GM19438 (cell line): ENCODE measurements at regions not wholly inside any gene's neighbourhood (a gene's known extent, or its start where the extent isn't known, plus 50 kb on each side); places are given as distances from the start of the nearest gene placed in this dataset.
"Not testable (repeated sequence)": the region's sequence is repeated elsewhere in the genome, so short reads cannot be mapped to it uniquely, and the experiment has no call there.

Experiments
- ATAC-seq: cut with Tn5 transposase; IDR thresholded peaks from one replicate; pipeline ENCODE4 v1.9.1; 2021; ENCODE audit warnings: low read depth; ENCODE audit not compliant: unreplicated experiment

DNA sequence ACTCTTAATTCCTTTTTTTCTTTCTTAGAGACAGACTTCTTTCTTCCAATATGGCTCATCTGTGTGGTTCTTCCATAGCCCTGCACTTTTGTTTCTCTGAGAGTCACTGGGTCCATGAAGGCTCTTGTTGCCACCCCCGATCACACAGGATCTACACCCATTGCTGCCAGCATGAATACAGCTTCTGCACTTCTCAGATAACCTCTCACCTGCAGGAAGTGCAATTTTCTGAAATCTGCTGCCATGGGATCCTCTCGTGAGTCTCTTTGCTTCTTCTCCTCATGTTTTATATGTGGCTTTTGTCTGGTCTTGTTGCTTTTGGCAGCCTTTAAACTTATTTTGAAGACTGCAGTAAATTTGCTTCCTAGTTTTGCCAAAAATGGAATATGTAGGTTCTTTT, 171.2 kb downstream of the TMEM167A start:
- no peak for ATAC-seq

DNA sequence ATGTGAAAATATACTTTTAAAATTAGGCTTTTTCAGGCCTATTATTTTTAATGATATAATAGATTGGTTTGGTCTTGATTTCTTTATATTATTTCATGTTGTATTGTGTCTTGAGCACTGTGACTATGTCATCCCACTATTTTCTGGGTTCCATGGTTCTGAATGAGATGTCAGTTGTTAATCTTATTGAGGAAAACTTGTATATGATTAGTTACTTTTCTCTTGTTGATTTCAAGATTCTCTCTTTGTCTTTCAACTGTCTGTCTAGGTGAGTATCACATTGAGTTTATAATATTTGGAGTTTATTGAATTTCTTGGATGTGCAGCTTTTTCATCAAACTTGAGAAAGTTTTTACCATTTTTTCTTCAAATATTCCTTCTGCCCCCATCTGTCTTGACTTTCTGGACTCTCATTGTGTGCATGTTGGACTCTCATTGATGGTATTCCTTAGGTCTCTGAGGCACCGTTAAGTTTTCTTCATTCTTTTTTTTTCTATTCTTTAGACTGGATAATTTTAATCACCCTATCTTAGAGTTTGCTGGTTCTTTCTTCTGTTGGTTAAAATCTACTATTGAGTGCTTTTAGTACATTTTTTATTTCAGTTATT, 175.8 kb downstream of the TMEM167A start:
- ATAC-seq, result no peak

DNA sequence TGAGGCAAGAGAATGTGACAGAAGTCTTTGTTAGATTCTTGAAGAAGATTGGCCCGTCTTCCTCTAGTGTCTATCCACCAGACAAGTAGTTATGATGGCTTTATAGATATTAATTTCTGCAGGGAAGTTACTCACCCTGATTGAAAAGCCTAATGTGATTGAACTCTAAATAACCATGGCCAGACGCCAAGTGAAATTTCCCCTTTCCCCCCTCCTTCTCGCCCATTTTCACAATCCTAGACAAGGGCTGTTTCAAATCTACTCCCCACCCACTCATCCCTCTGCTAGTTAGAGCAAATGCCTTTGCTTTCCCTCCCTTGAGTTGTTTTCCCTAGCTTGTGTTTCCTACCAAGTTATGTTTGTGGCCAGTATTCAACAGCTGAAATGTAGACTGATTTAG, 182.5 kb downstream of the TMEM167A start:
- no peak for ATAC-seq

DNA sequence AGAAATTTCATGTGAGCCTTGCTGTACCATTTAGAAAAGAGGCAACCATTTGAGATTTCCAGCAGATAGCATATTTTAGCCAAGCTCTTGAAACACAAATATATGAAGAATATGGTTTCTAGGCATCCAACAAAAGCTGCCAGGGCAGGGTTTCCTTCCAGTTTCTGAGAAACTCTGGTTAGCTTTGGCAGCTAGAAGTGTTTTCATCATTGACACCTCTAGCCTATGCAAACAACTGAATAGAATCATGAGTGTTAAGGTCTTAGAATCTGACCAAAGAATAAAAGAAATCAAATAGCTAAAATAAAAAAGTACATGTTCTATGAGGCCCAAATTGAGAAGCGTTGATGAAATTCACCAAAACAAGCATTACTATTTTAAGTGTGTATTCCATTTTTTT, 188.1 kb downstream of the TMEM167A start:
- no peak for ATAC-seq

DNA sequence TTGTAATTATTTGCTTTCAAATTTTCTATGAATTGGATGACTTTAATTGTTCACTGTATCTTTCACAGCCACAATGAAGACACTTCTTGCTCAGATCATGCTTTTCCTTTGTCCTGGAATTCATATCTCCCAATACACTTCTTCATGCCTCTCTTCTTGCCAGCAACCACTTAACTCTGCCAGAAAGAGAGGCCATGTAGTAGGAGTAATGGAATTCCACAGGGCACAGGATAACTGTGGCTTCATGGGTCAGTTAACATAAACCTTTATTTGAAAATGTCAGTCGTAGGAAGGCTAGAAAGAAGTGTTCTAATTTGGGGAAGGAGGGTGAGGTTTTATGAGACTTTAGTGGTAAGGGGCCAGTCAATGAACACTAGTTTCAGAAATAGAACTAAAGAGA, 190.3 kb downstream of the TMEM167A start:
- no peak for ATAC-seq

DNA sequence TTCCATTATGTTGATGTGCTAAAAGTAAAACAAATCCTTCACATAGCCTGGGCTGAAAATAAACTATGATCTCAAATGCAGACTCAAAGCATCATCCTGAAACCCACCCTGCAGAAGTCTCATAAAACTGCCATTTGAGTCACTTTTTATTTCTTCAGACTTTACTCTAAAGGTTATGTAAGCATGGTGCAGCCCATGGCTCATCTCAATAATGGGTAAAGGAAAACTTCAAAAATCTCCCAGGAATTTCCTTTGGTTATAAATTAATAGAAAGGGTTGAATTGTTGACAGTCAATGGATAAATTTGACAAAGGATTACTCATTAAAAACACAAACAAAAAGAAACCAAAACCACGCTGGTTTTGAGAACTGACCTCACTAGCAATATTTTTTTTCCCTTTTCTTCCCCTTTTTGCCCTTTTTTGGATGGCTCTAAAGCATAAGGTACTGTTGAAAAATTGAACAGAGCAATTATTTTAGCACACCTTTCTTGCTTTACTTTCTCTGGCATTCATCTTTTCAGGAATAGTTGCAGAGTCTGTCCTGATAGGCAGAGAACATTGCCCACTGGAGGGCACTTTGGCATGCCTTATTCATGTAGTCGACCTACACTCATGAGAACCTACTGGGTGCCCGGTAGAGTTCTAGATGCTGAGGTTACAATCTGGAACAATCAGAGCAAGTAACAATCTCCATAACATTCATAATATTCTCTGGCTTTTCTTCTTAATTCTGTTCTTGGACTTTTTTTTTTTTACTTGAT, 191.4 kb downstream of the TMEM167A start:
- peak; percentile 45 for ATAC-seq

DNA sequence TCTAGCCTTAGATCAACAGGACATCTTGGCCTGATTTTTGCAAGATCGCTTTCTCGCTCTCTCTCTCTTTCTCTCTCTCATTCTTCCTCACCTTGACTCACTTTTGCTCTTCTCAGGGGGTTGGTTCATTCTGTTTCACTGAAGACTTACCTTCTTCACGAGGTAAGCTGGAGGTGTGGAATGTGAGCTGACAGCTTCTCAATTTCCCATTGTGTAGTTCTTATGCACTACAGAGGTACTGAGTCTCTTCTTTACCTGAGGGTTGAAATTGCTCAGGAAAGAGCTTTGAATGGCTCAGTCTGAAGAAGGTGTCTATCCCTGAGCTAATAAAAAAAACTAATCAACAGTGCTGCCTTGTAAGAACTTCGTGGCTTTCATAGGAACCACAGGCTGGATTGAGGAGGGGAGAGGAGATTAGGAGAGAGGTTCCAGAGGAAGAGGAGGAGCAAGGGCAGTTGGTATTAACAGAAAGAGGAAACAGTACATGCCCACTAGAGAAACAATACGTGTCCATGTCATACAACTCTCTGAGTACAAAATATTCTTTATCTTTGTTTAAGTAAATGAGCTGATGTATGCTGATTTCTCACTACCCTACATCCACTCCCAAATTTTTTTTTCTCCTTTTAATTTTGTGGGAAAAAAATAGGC, 192.2 kb downstream of the TMEM167A start:
- ATAC-seq, result no peak

DNA sequence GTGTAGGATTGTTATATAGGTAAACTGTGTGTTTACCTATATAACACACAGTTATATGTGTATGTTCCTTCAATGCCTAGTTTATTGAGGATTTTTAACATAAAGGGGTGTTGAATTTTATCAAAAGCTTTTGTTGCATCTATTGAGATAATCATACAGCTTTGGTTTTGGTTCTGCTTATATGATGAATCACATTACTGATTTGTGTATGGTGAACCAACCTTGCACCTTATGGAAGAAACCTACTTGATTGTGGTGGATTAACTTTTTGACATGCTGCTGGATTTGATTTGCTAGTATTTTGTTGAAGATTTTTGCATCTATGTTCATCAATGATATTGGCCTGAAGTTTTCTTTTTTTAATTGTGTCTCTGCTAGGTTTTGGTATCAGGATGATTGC, 194.9 kb downstream of the TMEM167A start:
- no peak for ATAC-seq

DNA sequence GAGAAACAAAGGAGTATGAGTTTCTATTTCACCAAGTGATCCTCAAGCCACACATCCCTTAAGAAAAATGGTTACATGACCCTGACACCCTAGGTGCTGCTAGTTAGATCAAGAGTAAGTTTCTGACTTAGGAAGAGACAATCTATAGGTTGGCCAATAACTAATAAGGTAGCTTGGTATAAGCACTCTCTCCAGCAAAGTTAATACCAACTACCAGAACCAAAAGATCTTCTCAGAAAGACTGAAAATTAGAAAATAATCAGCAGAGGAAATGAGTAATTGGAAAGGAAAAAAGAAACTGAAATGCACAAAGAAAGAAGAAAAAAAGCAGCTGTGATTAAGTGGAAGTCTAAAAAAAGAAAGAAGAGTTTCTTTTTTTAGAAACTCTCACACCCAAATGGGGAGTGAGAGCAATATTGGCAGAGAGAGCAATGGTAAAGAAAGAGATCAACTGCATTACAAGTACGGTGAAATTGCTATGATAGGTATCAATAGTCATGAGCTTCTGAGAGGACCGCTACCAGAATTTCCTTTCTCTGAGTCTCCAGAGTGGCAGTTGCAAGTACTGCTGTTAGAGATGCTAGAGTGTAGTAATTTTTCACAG, 195.5 kb downstream of the TMEM167A start:
- peak; percentile 42 for ATAC-seq

DNA sequence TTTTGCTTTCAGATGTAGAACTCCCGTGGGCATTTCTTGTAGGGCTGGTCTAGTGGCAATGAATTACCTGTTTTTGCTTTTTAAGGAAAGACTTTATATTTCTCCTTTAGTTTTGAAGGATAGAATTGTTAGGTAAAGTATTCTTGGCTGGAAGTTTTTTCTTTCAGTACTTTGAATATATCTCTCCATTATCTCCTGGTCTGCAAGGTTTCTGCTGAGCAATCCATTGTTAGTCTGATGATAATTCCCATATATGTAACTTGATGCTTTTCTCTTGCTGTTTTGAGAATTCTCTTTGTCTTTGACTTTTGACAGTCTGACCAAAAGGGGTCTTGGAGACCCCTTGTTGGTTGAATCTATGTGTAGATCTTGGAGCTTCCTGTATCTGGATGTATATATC, 198.1 kb downstream of the TMEM167A start:
- ATAC-seq, result no peak

DNA sequence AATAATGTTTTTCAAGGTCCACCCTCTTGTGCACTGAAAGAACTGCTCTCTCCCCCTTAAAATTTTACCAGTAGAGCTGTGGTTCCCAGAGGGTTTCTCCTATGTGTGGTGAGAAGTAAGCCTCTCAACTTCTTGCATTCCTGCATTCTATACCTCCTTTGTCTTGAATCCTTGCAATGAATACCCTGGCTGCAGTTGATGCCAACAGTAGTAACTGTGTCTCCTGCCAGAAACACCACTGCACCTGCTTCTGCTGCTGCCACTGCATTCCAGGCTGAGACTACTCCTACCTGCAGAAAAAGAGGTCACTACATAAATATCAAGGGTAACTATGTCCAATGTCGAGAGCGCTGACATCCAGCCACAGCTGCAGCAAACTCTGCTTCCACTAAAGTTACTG, 203.7 kb downstream of the TMEM167A start:
- no peak for ATAC-seq

DNA sequence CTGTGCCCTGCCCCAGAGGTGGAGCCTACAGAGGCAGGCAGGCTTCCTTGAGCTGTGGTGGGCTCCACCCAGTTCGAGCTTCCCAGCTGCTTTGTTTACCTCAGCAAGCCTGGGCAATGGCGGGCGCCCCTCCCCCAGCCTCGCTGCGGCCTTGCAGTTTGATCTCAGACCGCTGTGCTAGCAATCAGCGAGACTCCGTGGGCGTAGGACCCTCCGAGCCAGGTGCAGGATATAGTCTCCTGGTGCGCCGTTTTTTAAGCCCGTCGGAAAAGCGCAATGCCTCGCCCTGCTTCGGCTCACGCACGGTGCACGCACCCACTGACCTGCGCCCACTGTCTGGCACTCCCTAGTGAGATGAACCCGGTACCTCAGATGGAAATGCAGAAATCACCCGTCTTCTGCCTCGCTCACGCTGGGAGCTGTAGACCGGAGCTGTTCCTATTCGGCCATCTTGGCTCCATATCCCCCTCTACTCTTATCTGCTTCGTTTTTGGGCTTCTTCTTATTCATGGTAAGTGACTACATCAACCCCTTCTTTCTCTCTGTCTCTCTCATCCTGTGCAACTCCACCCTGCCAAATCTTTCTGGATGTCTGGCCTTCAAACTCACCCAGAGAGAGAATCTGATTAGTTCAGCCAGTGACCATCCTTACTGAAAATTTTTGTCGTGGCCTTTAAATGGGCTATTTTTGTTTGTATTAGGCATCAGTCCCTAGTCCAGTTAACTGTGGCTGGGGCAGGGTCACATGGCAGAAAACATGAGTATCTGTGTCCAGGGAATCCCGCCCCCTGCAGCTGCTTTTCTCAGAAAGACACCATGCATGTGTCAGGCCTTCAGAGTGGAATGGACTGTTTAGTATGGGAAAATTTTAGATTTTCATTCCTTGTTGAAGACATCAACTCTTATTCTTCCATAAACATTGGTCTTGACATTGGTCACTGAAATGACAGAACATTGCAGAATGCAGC, 204.6 kb downstream of the TMEM167A start:
- not testable (repeated sequence) for ATAC-seq

DNA sequence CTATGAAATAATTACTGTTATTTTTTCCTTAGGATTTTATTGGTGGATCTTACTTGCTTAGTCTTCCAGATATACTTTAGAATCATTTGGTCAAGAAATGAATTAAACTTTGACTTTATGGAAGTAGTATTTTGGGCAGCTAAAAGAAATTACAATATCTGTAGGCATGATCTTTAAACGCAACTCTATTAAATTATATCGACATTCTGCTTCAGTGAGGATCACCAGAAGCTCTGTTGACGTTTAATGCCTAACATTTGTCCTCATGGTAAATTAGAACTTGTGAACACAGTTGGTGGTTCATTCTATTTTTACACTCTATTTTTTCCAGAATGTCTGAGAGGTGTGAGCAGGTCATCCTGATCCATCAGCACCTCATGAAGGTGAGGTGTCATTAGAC, 211.6 kb downstream of the TMEM167A start:
- ATAC-seq, result no peak

DNA sequence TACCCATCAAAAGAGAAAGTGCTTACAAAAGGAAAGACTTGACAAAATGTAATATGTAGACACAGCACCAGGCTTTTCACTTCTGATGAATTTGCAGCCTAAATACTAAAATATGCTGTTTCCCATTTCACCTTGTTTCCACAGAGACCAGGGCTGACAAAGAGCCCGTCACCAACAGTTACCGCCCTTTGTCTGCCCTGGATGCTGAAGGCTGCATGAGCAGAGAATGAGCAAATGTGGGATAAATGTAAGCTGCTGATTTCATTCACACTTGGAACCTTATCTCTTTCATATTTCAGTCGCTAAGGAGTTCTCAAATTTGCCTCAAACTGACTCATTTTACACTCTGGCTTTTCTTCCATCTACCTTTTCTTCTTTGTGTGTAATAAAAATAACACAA, 213.9 kb downstream of the TMEM167A start:
- no peak for ATAC-seq

DNA sequence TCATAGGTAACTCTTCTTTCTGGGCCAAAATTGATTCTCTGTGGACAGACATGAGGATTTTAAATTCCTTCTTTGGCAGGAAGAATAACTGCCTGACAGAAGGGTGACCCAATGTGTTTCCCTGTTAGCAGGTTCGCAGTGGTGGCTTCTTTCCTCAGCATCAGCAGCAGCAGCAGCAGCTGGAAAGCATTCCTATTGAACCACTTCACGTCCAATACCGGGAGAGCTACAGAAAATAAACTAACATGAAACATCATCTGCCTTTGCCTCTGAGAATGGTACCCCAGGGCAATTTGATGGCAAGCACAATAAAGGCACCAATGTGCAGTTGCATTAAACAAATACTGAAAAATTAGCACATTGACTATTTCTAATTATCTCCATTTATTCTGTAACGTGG, 214.5 kb downstream of the TMEM167A start:
- no peak for ATAC-seq

DNA sequence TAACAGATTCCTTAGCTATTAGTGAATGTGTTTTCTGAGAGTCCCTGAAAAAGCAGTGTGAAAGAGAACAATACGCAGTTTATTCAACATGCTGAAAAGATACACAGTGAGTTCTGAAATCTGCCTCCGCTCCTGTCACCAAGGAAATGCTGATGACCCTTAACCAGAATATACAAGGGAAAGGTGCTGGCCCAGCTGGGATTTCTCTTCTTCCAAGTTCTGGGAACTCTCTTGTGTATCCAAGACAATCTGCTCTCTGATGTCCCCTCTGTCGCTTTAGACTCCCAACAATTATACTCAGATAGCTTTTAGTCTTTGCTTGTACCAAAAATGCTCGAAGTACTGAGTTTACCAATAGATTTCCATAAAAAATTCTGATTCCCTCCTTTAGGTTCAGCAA, 214.9 kb downstream of the TMEM167A start:
- no peak for ATAC-seq

DNA sequence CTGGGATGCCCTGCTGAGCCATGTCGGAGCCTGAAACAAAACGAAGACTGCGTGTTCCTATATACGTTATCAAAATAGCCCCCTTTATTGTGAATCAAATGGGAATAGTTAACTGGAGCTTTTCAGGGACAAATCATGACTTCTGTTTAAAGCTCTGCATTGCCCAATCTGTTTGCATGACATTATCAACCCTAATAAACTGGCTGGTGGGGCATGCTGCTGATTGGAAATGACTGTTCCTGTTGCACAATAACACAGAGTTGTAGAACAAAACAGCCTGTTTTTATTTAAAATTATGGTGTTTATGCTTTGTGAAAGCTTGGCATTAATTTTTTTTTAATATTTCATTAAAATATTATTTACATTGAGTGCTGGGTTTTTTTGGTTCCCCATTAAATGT, 215.5 kb downstream of the TMEM167A start:
- no peak for ATAC-seq

DNA sequence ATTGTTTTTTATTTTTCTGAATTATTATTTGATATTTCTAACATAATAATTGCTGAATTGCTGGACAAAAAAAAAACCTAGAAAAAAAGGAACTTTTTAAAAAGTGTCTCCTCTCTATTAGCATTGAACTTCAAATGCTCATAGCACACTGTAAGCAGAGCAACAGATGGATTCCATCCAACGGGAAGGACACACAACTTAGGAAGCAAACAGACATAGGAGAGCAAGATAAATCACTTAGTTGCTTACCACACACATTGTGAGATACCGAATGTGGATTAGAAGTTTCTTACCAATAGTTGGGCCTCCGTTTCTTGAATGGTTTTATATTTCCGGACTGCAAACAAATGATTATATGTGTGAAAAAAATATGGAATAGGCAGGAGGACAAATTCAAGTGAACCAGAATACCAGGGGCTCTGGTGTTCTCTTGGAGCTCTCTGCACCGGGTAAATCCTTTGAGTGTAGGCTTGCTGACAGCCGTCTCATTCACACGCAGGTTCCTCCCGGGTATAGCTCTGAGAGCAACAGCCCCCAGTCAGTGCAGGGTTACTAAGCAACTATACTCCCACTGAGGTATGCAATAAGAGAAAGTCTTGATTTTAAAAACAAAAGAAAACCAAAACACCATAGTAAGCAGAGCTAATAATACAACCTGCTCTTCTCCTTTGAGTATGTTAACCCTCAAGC, 217.6 kb downstream of the TMEM167A start:
- ATAC-seq, result no peak

DNA sequence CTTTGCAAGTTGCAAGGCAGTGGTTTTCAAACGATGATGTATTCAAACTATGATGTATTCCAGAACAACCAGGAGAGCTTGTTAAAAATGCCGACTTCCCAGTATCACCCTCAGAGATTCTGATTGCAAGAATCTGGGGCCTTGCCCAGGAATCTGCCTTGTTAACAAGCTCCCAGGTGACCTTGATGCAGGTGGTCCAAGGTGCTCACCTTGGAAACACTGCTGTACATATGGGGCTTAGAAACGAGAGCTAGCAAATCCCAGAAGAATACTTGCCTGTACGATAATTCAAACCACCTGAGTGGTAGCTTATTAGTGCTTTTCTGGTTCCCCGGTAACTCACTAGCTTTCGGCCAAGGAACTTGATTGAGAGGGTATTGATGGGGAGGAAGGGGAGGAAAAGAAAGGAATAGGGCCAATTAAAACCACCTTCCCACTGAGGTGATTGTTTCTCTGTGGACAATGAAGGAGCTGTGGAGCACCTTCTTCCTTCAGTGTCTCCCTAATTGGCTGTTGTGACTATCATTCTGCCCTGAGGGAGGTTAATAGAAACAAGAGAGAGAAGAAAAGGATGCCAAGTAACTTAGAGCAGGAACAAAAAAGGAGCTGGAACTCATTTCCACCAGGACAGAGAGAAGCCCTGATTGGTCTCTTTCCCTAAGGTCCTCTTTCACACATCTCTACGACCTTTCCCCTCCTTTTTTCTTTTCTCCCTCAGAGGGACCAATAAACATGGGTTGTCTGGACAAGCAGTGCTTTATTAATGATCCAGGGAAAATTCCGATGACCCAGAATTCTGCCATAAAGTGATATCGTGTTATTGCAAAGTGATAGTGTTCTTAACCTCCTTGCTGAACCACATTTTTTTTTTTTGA, 218.8 kb downstream of the TMEM167A start:
- ATAC-seq, result no peak
